Activated B cell treated with CpG ODN at 0.5 μM for 24 hours (primary cell): ENCODE measurements at regions not wholly inside any gene's neighbourhood (a gene's known extent, or its start where the extent isn't known, plus 50 kb on each side); places are given as distances from the start of the nearest gene placed in this dataset.
"Not testable (repeated sequence)": the region's sequence is repeated elsewhere in the genome, so short reads cannot be mapped to it uniquely, and the experiment has no call there.

ENCODE experiments used
- ATAC-seq: fragments of 200-7000 bp; cut with Tn5 transposase; one replicate; pipeline ENCODE4 v1.10.0; 2021; ENCODE audit warnings: low read depth, mild to moderate bottlenecking, moderate library complexity
- CTCF ChIA-PET: fragments of 350-600 bp; sonication (Branson Sonifier 250); formaldehyde crosslinking; loops from one replicate; lab custom pipeline; 2021; ENCODE audit warnings: antibody characterized with exemption; lab: Charles Lee
- POLR2A ChIA-PET: fragments of 350-600 bp; sonication (Branson Sonifier 250); formaldehyde crosslinking; loops from one replicate; lab custom pipeline; 2021; ENCODE audit warnings: antibody characterized with exemption; lab: Charles Lee
- DNase-seq: peaks from one replicate; pipeline ENCODE4 v3.0.0; 2022
- H3K27ac Mint-ChIP-seq: one replicate; pipeline ENCODE4 v1.8.0; 2020; ENCODE audit warnings: mixed read lengths
- H3K27me3 Mint-ChIP-seq: one replicate; pipeline ENCODE4 v1.8.0; 2021; ENCODE audit warnings: mixed read lengths
- H3K36me3 Mint-ChIP-seq: one replicate; pipeline ENCODE4 v1.8.0; 2021; ENCODE audit warnings: low read depth, mixed read lengths
- H3K4me1 Mint-ChIP-seq: one replicate; pipeline ENCODE4 v1.8.0; 2021; ENCODE audit warnings: mixed read lengths
- H3K4me3 Mint-ChIP-seq: one replicate; pipeline ENCODE4 v1.8.0; 2020; ENCODE audit warnings: mild to moderate bottlenecking, mixed read lengths
- H3K9me3 Mint-ChIP-seq: one replicate; pipeline ENCODE4 v1.8.0; 2020; ENCODE audit warnings: mixed read lengths
- intact Hi-C: fragments of 100-400 bp; cut with micrococcal nuclease; formaldehyde crosslinking; loops from one replicate; pipeline ENCODE4 v1.15.1; 2024
- TF ChIP-seq, protein P1 (sequence below): fragments of 200-600 bp; IDR thresholded peaks from one replicate; pipeline ENCODE4 v1.8.0; 2022; ENCODE audit warnings: antibody characterized with exemption, mild to moderate bottlenecking

DNA sequence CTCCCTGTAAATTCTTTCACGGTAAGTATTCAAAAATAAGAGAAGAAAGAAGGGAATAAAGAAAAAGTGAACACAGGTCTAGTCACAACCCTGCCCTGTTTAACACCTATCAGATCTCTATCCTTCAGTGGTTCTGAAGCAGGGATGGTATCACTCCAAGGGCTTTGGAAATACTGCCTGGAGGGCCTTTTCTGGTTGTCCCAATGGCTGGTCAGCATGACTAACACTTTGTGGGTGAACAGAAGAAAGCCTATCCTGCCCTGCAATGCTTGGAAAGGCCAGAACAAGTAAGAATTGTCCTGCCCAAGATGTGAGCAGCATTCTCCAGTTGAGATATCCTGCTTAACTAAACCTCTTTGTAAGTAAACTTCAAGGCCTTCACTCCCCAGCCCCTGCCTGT lies 124.9 kb downstream of the TMEM167A start:
- CTCF ChIA-PET = no interaction called here
- ATAC-seq = no peak
- POLR2A ChIA-PET = no interaction called here
- Mint-ChIP-seq H3K4me3 (no peak overlapping the region), H3K27me3 (no peaks in the 10 kb centered on the region), H3K9me3 (peaks cover 22% of the 10 kb centered on the region), H3K36me3 (no peaks in the 10 kb centered on the region), H3K27ac (no peak overlapping the region), H3K4me1 (no peaks in the 10 kb centered on the region)
- TF ChIP-seq, protein P1, sequence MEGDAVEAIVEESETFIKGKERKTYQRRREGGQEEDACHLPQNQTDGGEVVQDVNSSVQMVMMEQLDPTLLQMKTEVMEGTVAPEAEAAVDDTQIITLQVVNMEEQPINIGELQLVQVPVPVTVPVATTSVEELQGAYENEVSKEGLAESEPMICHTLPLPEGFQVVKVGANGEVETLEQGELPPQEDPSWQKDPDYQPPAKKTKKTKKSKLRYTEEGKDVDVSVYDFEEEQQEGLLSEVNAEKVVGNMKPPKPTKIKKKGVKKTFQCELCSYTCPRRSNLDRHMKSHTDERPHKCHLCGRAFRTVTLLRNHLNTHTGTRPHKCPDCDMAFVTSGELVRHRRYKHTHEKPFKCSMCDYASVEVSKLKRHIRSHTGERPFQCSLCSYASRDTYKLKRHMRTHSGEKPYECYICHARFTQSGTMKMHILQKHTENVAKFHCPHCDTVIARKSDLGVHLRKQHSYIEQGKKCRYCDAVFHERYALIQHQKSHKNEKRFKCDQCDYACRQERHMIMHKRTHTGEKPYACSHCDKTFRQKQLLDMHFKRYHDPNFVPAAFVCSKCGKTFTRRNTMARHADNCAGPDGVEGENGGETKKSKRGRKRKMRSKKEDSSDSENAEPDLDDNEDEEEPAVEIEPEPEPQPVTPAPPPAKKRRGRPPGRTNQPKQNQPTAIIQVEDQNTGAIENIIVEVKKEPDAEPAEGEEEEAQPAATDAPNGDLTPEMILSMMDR = no peak
- no peak for DNase-seq
- intact Hi-C loops = no loop called here

GRCh38 chr5:82944267-82944666 lies 132.9 kb downstream of the TMEM167A start:
- CTCF ChIA-PET, H3K4me3 Mint-ChIP-seq, DNase-seq, H3K27ac Mint-ChIP-seq, POLR2A ChIA-PET, H3K4me1 Mint-ChIP-seq, H3K27me3 Mint-ChIP-seq, H3K36me3 Mint-ChIP-seq, H3K9me3 Mint-ChIP-seq, intact Hi-C loops, ATAC-seq: not testable (repeated sequence)

DNA sequence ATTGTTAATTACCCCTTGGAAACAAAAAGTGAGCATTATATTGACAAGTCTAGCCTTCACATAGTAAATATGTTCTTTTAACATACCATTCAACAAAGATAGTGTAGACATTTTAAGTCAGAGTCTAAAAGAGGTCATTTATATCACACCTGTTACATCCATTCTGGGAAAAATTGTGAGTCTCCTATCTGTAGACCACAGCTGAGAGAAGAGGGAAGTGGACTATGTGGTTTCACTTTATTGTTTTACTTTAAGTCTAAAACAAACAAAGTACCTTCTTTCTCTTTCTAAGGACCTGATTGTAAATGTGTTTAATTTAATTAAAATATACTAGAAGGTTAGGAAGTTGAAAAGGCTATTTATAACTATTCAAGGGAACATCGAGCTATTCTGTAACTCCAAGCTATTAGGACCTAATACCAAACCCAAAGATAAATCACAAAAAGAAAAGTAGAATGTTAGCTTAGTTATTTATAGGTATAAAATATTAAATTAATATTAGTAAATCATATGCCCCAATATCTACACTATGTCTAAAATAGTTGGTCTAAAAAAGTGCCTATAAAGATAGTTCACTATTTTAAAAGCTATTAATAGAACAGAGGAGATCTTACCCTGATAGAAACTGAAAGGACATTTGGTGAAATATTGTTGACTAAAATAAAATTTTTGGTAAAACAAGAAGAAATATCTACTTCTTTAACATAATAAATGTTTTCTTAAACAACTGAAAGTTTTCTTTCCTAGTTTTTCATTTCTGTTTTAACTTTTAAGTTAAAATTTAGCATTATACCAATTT lies 134.9 kb downstream of the TMEM167A start:
- TF ChIP-seq, protein P1 = no peak
- CTCF ChIA-PET = no interaction called here
- no peak for ATAC-seq
- POLR2A ChIA-PET = no interaction called here
- DNase-seq = no peak
- Mint-ChIP-seq H3K4me1 (peaks cover 3% of the 10 kb centered on the region), H3K9me3 (peaks cover 4% of the 10 kb centered on the region), H3K4me3 (no peak overlapping the region), H3K27me3 (no peaks in the 10 kb centered on the region), H3K27ac (no peak overlapping the region), H3K36me3 (no peaks in the 10 kb centered on the region)
- intact Hi-C loops = no loop called here

GRCh38 chr5:82938901-82939725 lies 138.1 kb downstream of the TMEM167A start:
- ChIA-PET CTCF (no interaction called here), POLR2A (no interaction called here)
- no peaks in the 10 kb centered on the region for H3K27me3 Mint-ChIP-seq
- H3K27ac Mint-ChIP-seq = no peak overlapping the region
- H3K9me3 Mint-ChIP-seq = peaks cover 4% of the 10 kb centered on the region
- intact Hi-C loops = no loop called here
- H3K4me1 Mint-ChIP-seq = peaks cover 3% of the 10 kb centered on the region
- TF ChIP-seq, protein P1 = no peak
- no peak for ATAC-seq
- no peak for DNase-seq
- H3K36me3 Mint-ChIP-seq = no peaks in the 10 kb centered on the region
- no peak overlapping the region for H3K4me3 Mint-ChIP-seq

DNA sequence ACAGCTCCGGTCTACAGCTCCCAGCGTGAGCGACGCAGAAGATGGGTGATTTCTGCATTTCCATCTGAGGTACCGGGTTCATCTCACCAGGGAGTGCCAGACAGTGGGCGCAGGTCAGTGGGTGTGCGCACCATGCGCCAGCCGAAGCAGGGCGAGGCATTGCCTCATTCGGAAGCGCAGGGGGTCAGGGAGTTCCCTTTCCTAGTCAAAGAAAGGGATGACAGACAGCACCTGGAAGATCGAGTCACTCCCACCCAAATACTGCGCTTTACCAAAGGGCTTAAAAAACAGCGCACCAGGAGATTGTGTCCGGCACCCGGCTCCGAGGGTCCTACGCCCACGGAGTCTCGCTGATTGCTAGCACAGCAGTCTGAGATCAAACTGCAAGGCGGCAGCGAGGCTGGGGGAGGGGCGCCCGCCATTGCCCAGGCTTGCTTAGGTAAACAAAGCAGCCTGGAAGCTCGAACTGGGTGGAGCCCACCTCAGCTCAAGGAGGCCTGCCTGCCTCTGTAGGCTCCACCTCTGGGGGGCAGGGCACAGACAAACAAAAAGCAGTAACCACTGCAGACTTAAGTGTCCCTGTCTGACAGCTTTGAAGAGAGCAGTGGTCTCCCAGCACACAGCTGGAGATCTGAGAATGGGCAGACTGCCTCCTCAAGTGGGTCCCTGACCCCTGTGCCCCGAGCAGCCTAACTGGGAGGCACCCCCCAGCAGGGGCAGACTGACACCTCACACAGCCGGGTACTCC lies 144.5 kb downstream of the TMEM167A start:
- H3K4me1 Mint-ChIP-seq, H3K4me3 Mint-ChIP-seq, H3K27ac Mint-ChIP-seq, ATAC-seq, H3K9me3 Mint-ChIP-seq, DNase-seq, CTCF ChIA-PET, H3K27me3 Mint-ChIP-seq, H3K36me3 Mint-ChIP-seq, intact Hi-C loops, POLR2A ChIA-PET: not testable (repeated sequence)
